ENCODE measurements at regions not wholly inside any gene's neighbourhood (a gene's known extent, or its start where the extent isn't known, plus 50 kb on each side); places are given as distances from the start of the nearest gene placed in this dataset.

GRCh38 chr6:90936286-90936685 is 349.4 kb upstream of the MAP3K7 start:
- TF ChIP-seq CTCF (conservative IDR thresholded peaks at IDR 0.05) (no peak), EZH2 (IDR thresholded peaks at IDR 0.05; ENCODE audit: low read depth) (no peak)
